ENCODE measurements at regions not wholly inside any gene's neighbourhood (a gene's known extent, or its start where the extent isn't known, plus 50 kb on each side); places are given as distances from the start of the nearest gene placed in this dataset.

- Histone ChIP-seq H3K9ac (ENCODE audit: low read depth, low read length) (no peak overlapping the region), H3K9me3 (ENCODE audit: control insufficient read depth, insufficient read depth, low read length) (no peaks in the 10 kb centered on the region), H2BK15ac (ENCODE audit: low read depth, low read length) (no peak overlapping the region), H2BK5ac (ENCODE audit: low read depth, low read length, poor library complexity, severe bottlenecking) (no peak overlapping the region), H2BK120ac (ENCODE audit: low read depth, low read length) (no peak overlapping the region), H4K20me1 (ENCODE audit: insufficient read depth, low read length) (no peaks in the 10 kb centered on the region), H2AK5ac (ENCODE audit: low read depth, low read length) (no peak overlapping the region), H2AFZ (replicated peaks; ENCODE audit: low read length, poor library complexity) (no peak overlapping the region), H4K8ac (ENCODE audit: low read depth in 2 of 2, low read length in 2 of 2) (no peak overlapping the region), H3K79me1 (ENCODE audit: low read depth in 1 of 2, low read length in 2 of 2) (no peaks in the 10 kb centered on the region), H3K36me3 (ENCODE audit: control insufficient read depth, insufficient read depth, low read length) (no peaks in the 10 kb centered on the region), H4K5ac (ENCODE audit: low read depth, low read length) (no peak overlapping the region), H2AK9ac (replicated peaks; ENCODE audit: low read depth, low read length, poor library complexity) (no peak overlapping the region), H3K27ac (ENCODE audit: insufficient read depth, low read length) (no peak overlapping the region), H4K91ac (ENCODE audit: insufficient read depth, low read depth, low read length) (no peak overlapping the region), H3K4me3 (ENCODE audit: insufficient read depth, low read depth, low read length) (no peak overlapping the region), H3K27me3 (ENCODE audit: control insufficient read depth, insufficient read depth, low read length) (no peaks in the 10 kb centered on the region), H3K14ac (replicated peaks; ENCODE audit: low read depth, low read length) (no peak overlapping the region), H3K4me2 (ENCODE audit: low read depth, low read length) (no peak overlapping the region), H3K4ac (ENCODE audit: low read depth, low read length) (no peak overlapping the region), H3K23ac (ENCODE audit: low read depth, low read length) (no peak overlapping the region), H3K4me1 (ENCODE audit: control insufficient read depth, insufficient read depth, low read length) (peaks cover 5% of the 10 kb centered on the region; the same call in 1 of the 2 replicates), H3K56ac (ENCODE audit: extremely low read depth, insufficient read depth, low read length) (no peak overlapping the region), H3K18ac (ENCODE audit: low read depth, low read length) (no peak overlapping the region), H2BK20ac (ENCODE audit: low read depth, low read length) (no peak overlapping the region), H3K9me1 (ENCODE audit: insufficient read depth, low read length) (no peaks in the 10 kb centered on the region)
- BruUV-seq (replicated peaks): no TSS peak
- intact Hi-C loops (cut with micrococcal nuclease): no loop called here
- ChIA-PET CTCF (interaction anchor here (0.6 kb wide), 1 partner anchor 23 kb away, joined by 4 read pairs; no protein-coding TSS in a partner anchor), POLR2A (ENCODE audit: unreplicated experiment) (no interaction called here)
- in situ Hi-C loops (cut with MboI; ENCODE audit: low sequenced_read_pairs): no loop called here
- dilution Hi-C loops (cut with HindIII; ENCODE audit: low sequenced_read_pairs, unreplicated experiment): no loop called here
- ATAC-seq (ENCODE audit: low read depth) (no peak), DNase-seq (no peak)
- TF ChIP-seq NFE2L2 (IDR thresholded peaks at IDR 0.05; ENCODE audit: low read depth, low read length) (no peak), MAZ (IDR thresholded peaks at IDR 0.05; ENCODE audit: borderline replicate concordance, low read depth, low read length) (no peak), RAD21 (IDR thresholded peaks at IDR 0.05; ENCODE audit: low read length) (no peak), USF2 (IDR thresholded peaks at IDR 0.05; ENCODE audit: low read depth, low read length) (no peak)
These were observed 61.1 kb upstream of the TCF21 start for GRCh38 chr6:133827766-133828165.

Measured in IMR-90 (cell line).